ENCODE measurements at regions not wholly inside any gene's neighbourhood (a gene's known extent, or its start where the extent isn't known, plus 50 kb on each side); places are given as distances from the start of the nearest gene placed in this dataset.

DNA sequence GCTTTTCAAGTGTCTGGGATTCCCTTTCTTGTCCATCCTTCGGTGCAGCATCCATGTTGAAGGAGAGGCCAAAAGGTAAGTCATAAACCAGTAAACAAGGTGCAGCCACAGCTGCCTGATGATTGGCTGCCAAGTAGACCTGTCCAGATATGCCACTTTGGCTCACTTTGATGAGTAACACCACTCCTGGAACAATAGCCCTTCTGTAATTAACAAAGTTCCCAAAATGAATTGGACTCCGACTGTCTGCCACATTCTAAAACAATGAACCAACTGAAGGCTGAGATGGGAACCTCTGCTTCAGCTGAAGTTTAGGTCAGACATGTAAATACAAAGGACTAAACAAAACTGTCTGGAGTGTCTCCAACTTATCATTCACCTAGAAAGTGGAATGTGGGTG, 82.2 kb upstream of the LGALSL start:
- TF ChIP-seq MXI1 (IDR thresholded peaks at IDR 0.05; ENCODE audit: low read depth, low read length) (no peak), CHD2 (IDR thresholded peaks at IDR 0.05; ENCODE audit: low read length, partially characterized antibody) (no peak), CTCF (IDR thresholded peaks at IDR 0.05) (no peak), GABPA (IDR thresholded peaks at IDR 0.05; ENCODE audit: low read depth) (no peak), FOSL2 (IDR thresholded peaks at IDR 0.05; ENCODE audit: borderline replicate concordance, low read depth) (no peak)

Measured in SK-N-SH (cell line).